IMR-90 (cell line): ENCODE measurements at regions not wholly inside any gene's neighbourhood (a gene's known extent, or its start where the extent isn't known, plus 50 kb on each side); places are given as distances from the start of the nearest gene placed in this dataset.

Source experiments
- ATAC-seq: fragments of 200-7000 bp; cut with Tn5 transposase; 2 replicates; pipeline ENCODE4 v1.9.1; 2020; ENCODE audit warnings: low read depth, mild to moderate bottlenecking, moderate library complexity
- BruUV-seq: library from RNA; stranded (reverse); fragments of 400-500 nt; replicated peaks from 2 replicates; lab custom pipeline; 2021; lab: Mats Ljungman, UMichigan
- CTCF ChIA-PET: fragments of 300-600 bp; formaldehyde crosslinking; extraction: SDS; loops from one replicate; lab custom pipeline; 2021; ENCODE audit warnings: antibody characterized with exemption; lab: Yijun Ruan, JAX
- POLR2A ChIA-PET: fragments of 300-600 bp; sonication (Branson Sonifier 250); formaldehyde crosslinking; loops from one replicate; lab custom pipeline; 2022; ENCODE audit warnings: antibody characterized with exemption; ENCODE audit not compliant: unreplicated experiment; lab: Charles Lee
- DNase-seq: peaks from one replicate; pipeline ENCODE4 v3.0.0; 2013
- H2AFZ ChIP-seq: replicated peaks from 2 replicates; pipeline ENCODE3; 2013; ENCODE audit warnings: low read length, mild to moderate bottlenecking; ENCODE audit not compliant: poor library complexity
- H2AK5ac ChIP-seq: 2 replicates; pipeline ENCODE4 v1.6.1; 2013; ENCODE audit warnings: low read depth, low read length, inconsistent platforms
- H2AK9ac ChIP-seq: replicated peaks from 2 replicates; pipeline ENCODE3; 2013; ENCODE audit warnings: mild to moderate bottlenecking, low read depth, low read length, moderate library complexity; ENCODE audit not compliant: poor library complexity
- H2BK120ac ChIP-seq: 2 replicates; pipeline ENCODE4 v1.6.1; 2013; ENCODE audit warnings: low read depth, low read length, inconsistent platforms
- H2BK15ac ChIP-seq: 3 replicates; pipeline ENCODE4 v1.6.1; 2013; ENCODE audit warnings: low read depth, low read length, inconsistent platforms
- H2BK20ac ChIP-seq: 2 replicates; pipeline ENCODE4 v1.6.1; 2013; ENCODE audit warnings: low read depth, mild to moderate bottlenecking, inconsistent platforms, low read length, moderate library complexity
- H2BK5ac ChIP-seq: 2 replicates; pipeline ENCODE4 v1.6.1; 2013; ENCODE audit warnings: mild to moderate bottlenecking, low read depth, low read length, inconsistent platforms; ENCODE audit not compliant: poor library complexity, severe bottlenecking
- H3K14ac ChIP-seq: replicated peaks from 2 replicates; pipeline ENCODE4 v1.6.1; 2013; ENCODE audit warnings: low read depth, low read length, inconsistent platforms
- H3K18ac ChIP-seq: 2 replicates; pipeline ENCODE4 v1.6.1; 2013; ENCODE audit warnings: low read depth, low read length, control low read depth
- H3K23ac ChIP-seq: 2 replicates; pipeline ENCODE4 v1.6.1; 2013; ENCODE audit warnings: low read depth, low read length, inconsistent platforms
- H3K27ac ChIP-seq: 2 replicates; pipeline ENCODE4 v1.5.1; 2013; ENCODE audit warnings: mild to moderate bottlenecking, control low read depth, low read length; ENCODE audit not compliant: insufficient read depth
- H3K27me3 ChIP-seq: 2 replicates; pipeline ENCODE4 v1.6.1; 2013; ENCODE audit warnings: low read length; ENCODE audit not compliant: control insufficient read depth, insufficient read depth
- H3K36me3 ChIP-seq: 2 replicates; pipeline ENCODE4 v1.6.1; 2013; ENCODE audit warnings: low read length, mixed read lengths; ENCODE audit not compliant: control insufficient read depth, insufficient read depth
- H3K4ac ChIP-seq: 2 replicates; pipeline ENCODE4 v1.6.1; 2013; ENCODE audit warnings: low read depth, low read length, inconsistent platforms
- H3K4me1 ChIP-seq: 2 replicates; pipeline ENCODE4 v1.6.1; 2013; ENCODE audit warnings: low read length, mixed read lengths; ENCODE audit not compliant: control insufficient read depth, insufficient read depth
- H3K4me2 ChIP-seq: 2 replicates; pipeline ENCODE4 v1.6.1; 2013; ENCODE audit warnings: low read depth, mild to moderate bottlenecking, control low read depth, low read length, moderate library complexity
- H3K4me3 ChIP-seq: 2 replicates; pipeline ENCODE4 v1.5.1; 2013; ENCODE audit warnings: low read depth, mild to moderate bottlenecking, control low read depth, low read length, moderate library complexity; ENCODE audit not compliant: insufficient read depth
- H3K56ac ChIP-seq: 2 replicates; pipeline ENCODE4 v1.6.1; 2013; ENCODE audit warnings: low read length, inconsistent platforms; ENCODE audit not compliant: insufficient read depth; ENCODE audit errors: extremely low read depth
- H3K79me1 ChIP-seq, 2 experiments: 2 replicates each; pipeline ENCODE4 v1.6.1; 2013; ENCODE audit warnings: low read length in 2 of 2, inconsistent platforms in 1 of 2, low read depth in 1 of 2
- H3K9ac ChIP-seq: 2 replicates; pipeline ENCODE4 v1.6.1; 2013; ENCODE audit warnings: low read depth, low read length, control low read depth
- H3K9me1 ChIP-seq: 2 replicates; pipeline ENCODE4 v1.6.1; 2013; ENCODE audit warnings: low read length, inconsistent platforms; ENCODE audit not compliant: insufficient read depth
- H3K9me3 ChIP-seq: 2 replicates; pipeline ENCODE4 v1.6.1; 2013; ENCODE audit warnings: low read length; ENCODE audit not compliant: control insufficient read depth, insufficient read depth
- H4K20me1 ChIP-seq: 2 replicates; pipeline ENCODE4 v1.6.1; 2013; ENCODE audit warnings: low read length, inconsistent platforms; ENCODE audit not compliant: insufficient read depth
- H4K5ac ChIP-seq: 2 replicates; pipeline ENCODE4 v1.6.1; 2013; ENCODE audit warnings: mild to moderate bottlenecking, low read depth, low read length, control low read depth
- H4K8ac ChIP-seq, 2 experiments: 2 replicates each; pipeline ENCODE4 v1.6.1; 2013; ENCODE audit warnings: low read depth in 2 of 2, low read length in 2 of 2, control low read depth in 1 of 2, inconsistent platforms in 1 of 2
- H4K91ac ChIP-seq: 2 replicates; pipeline ENCODE4 v1.6.1; 2013; ENCODE audit warnings: low read depth, low read length, inconsistent platforms; ENCODE audit not compliant: insufficient read depth
- BHLHE40 ChIP-seq: fragments of 150-350 bp; IDR thresholded peaks from 2 replicates; pipeline ENCODE4 v1.6.1; 2016; ENCODE audit warnings: mild to moderate bottlenecking, low read depth, low read length
- CEBPB ChIP-seq: IDR thresholded peaks from 2 replicates; pipeline ENCODE4 v1.6.1; 2012; ENCODE audit warnings: low read depth, low read length, improper control_type of control experiment
- CHD1 ChIP-seq: IDR thresholded peaks from 2 replicates; pipeline ENCODE4 v1.6.1; 2012; ENCODE audit warnings: low read depth, low read length, improper control_type of control experiment
- CTCF ChIP-seq: conservative IDR thresholded peaks from 2 replicates; pipeline ENCODE4 v1.5.1; 2012; ENCODE audit warnings: mild to moderate bottlenecking, low read depth, low read length, improper control_type of control experiment
- ELK1 ChIP-seq: fragments of 150-350 bp; IDR thresholded peaks from 2 replicates; pipeline ENCODE4 v1.6.1; 2016; ENCODE audit warnings: low read depth, mild to moderate bottlenecking, low read length, moderate library complexity, borderline replicate concordance
- FOS ChIP-seq: fragments of 150-350 bp; IDR thresholded peaks from 2 replicates; pipeline ENCODE4 v1.6.1; 2016; ENCODE audit warnings: low read depth, low read length
- MAFK ChIP-seq: IDR thresholded peaks from 2 replicates; pipeline ENCODE4 v1.6.1; 2012; ENCODE audit warnings: low read depth, low read length, improper control_type of control experiment
- MAZ ChIP-seq: IDR thresholded peaks from 2 replicates; pipeline ENCODE4 v1.6.1; 2012; ENCODE audit warnings: low read depth, mild to moderate bottlenecking, low read length, improper control_type of control experiment, moderate library complexity, borderline replicate concordance
- MXI1 ChIP-seq: IDR thresholded peaks from 2 replicates; pipeline ENCODE4 v1.6.1; 2012; ENCODE audit warnings: low read depth, mild to moderate bottlenecking, low read length, moderate library complexity, borderline replicate concordance
- NFE2L2 ChIP-seq: fragments of 150-350 bp; IDR thresholded peaks from 2 replicates; pipeline ENCODE4 v1.6.1; 2016; ENCODE audit warnings: low read depth, mild to moderate bottlenecking, low read length
- POLR2A ChIP-seq: IDR thresholded peaks from 2 replicates; pipeline ENCODE4 v1.6.1; 2012; ENCODE audit warnings: mild to moderate bottlenecking, low read depth, low read length
- RAD21 ChIP-seq: IDR thresholded peaks from 2 replicates; pipeline ENCODE4 v1.6.1; 2012; ENCODE audit warnings: low read length, improper control_type of control experiment
- RCOR1 ChIP-seq: IDR thresholded peaks from 2 replicates; pipeline ENCODE4 v1.6.1; 2012; ENCODE audit warnings: mild to moderate bottlenecking, low read length, improper control_type of control experiment; ENCODE audit not compliant: insufficient replicate concordance
- RFX5 ChIP-seq: IDR thresholded peaks from 2 replicates; pipeline ENCODE4 v1.8.0; 2012; ENCODE audit warnings: low read depth, mild to moderate bottlenecking, low read length, moderate library complexity
- SMC3 ChIP-seq: fragments of 150-350 bp; IDR thresholded peaks from 2 replicates; pipeline ENCODE4 v1.6.1; 2016; ENCODE audit warnings: low read depth, mild to moderate bottlenecking, antibody characterized with exemption, low read length, moderate library complexity
- USF2 ChIP-seq: fragments of 150-350 bp; IDR thresholded peaks from 2 replicates; pipeline ENCODE4 v1.6.1; 2017; ENCODE audit warnings: mild to moderate bottlenecking, antibody characterized with exemption, low read length, low read depth
- WGBS, 2 experiments: methylation state at CpG; one replicate each; pipeline versions ENCODE4 v1.1.5 to v1.1.7; 2013; ENCODE audit warnings: missing lambda C conversion rate in 2 of 2; ENCODE audit not compliant: insufficient read length in 1 of 2; ENCODE audit errors: extremely low coverage in 2 of 2; 5-methylcytosine and 5-hydroxymethylcytosine counted together
- dilution Hi-C: fragments of 300-500 bp; cut with HindIII; formaldehyde crosslinking; loops from one replicate; pipeline ENCODE4 v1.14.3; 2018; ENCODE audit warnings: low sequenced_read_pairs; ENCODE audit not compliant: unreplicated experiment
- in situ Hi-C: fragments of 300-500 bp; cut with MboI; formaldehyde crosslinking; loops from 3 replicates; pipeline ENCODE4 v1.14.3; 2019; ENCODE audit warnings: low sequenced_read_pairs, inconsistent platforms, mixed read lengths
- intact Hi-C: fragments of 100-400 bp; cut with micrococcal nuclease; formaldehyde crosslinking; loops from 2 replicates; pipeline ENCODE4 v1.10.0; 2022

GRCh38 chr3:89912031-89912430, 804.6 kb downstream of the EPHA3 start:
- dilution Hi-C loops (no loop called here), intact Hi-C loops (no loop called here), in situ Hi-C loops (no loop called here)
- POLR2A ChIA-PET, result no interaction called here
- Histone ChIP-seq H3K27ac (no peak overlapping the region), H2BK5ac (no peak overlapping the region), H2AK5ac (no peak overlapping the region), H4K91ac (no peak overlapping the region), H3K36me3 (no peaks in the 10 kb centered on the region), H3K9ac (no peak overlapping the region), H3K9me1 (no peaks in the 10 kb centered on the region), H4K5ac (no peak overlapping the region), H3K4me1 (no peaks in the 10 kb centered on the region), H3K4me2 (no peak overlapping the region), H2AFZ (no peak overlapping the region), H2AK9ac (no peak overlapping the region), H3K23ac (no peak overlapping the region), H3K56ac (no peak overlapping the region), H3K79me1 (no peaks in the 10 kb centered on the region), H2BK15ac (no peak overlapping the region), H3K18ac (no peak overlapping the region), H3K4me3 (no peak overlapping the region), H2BK20ac (no peak overlapping the region), H3K27me3 (no peaks in the 10 kb centered on the region), H2BK120ac (no peak overlapping the region), H3K4ac (no peak overlapping the region), H3K9me3 (no peaks in the 10 kb centered on the region; the same call in 1 of the 2 replicates), H4K8ac (no peak overlapping the region), H4K20me1 (no peaks in the 10 kb centered on the region), H3K14ac (no peak overlapping the region)
- no peak for ATAC-seq
- 48% methylated on average over 3 of the region's 6 CpGs; no CpG with 5 or more reads in 1 of the 2 experiments for WGBS, 2 experiments
- DNase-seq, result no peak
- CTCF ChIA-PET, result no interaction called here
- BruUV-seq, result no TSS peak
- TF ChIP-seq CHD1, result no peak
- no peak for TF ChIP-seq BHLHE40
- no peak for TF ChIP-seq POLR2A
- TF ChIP-seq ELK1, result no peak
- no peak for TF ChIP-seq FOS
- TF ChIP-seq NFE2L2, result no peak
- no peak for TF ChIP-seq MAZ
- no peak for TF ChIP-seq RFX5
- no peak for TF ChIP-seq CTCF
- TF ChIP-seq SMC3, result no peak
- no peak for TF ChIP-seq RCOR1
- no peak for TF ChIP-seq MAFK
- no peak for TF ChIP-seq MXI1
- no peak for TF ChIP-seq RAD21
- no peak for TF ChIP-seq CEBPB
- TF ChIP-seq USF2, result no peak
